ENCODE measurements at regions not wholly inside any gene's neighbourhood (a gene's known extent, or its start where the extent isn't known, plus 50 kb on each side); places are given as distances from the start of the nearest gene placed in this dataset.

GRCh38 chr10:10942441-10942840 lies 75.2 kb upstream of the CELF2 start:
- DNase-seq (ENCODE audit: insufficient read length) (no peak), FAIRE-seq (no peak)
- TF ChIP-seq POLR2A (IDR thresholded peaks at IDR 0.05; ENCODE audit: low read depth, low read length): no peak
- no peak for TF ChIP-seq TAF1 (IDR thresholded peaks at IDR 0.05; ENCODE audit: borderline replicate concordance, low read depth, low read length)
- no peak for TF ChIP-seq POLR2AphosphoS5 (IDR thresholded peaks at IDR 0.05; ENCODE audit: low read depth, low read length)

GRCh38 chr10:10946081-10946480 lies 71.6 kb upstream of the CELF2 start:
- DNase-seq (ENCODE audit: insufficient read length) (no peak), FAIRE-seq (no peak)
- TF ChIP-seq POLR2AphosphoS5 (IDR thresholded peaks at IDR 0.05; ENCODE audit: low read depth, low read length) (no peak), POLR2A (IDR thresholded peaks at IDR 0.05; ENCODE audit: low read depth, low read length) (no peak), TAF1 (IDR thresholded peaks at IDR 0.05; ENCODE audit: borderline replicate concordance, low read depth, low read length) (no peak)

- TF ChIP-seq POLR2A (IDR thresholded peaks at IDR 0.05; ENCODE audit: low read depth, low read length): no peak
- TF ChIP-seq TAF1 (IDR thresholded peaks at IDR 0.05; ENCODE audit: borderline replicate concordance, low read depth, low read length): no peak
- TF ChIP-seq POLR2AphosphoS5 (IDR thresholded peaks at IDR 0.05; ENCODE audit: low read depth, low read length): no peak
- DNase-seq (ENCODE audit: insufficient read length) (no peak), FAIRE-seq (no peak)
Measured at GRCh38 chr10:10946801-10947200, 70.9 kb upstream of the CELF2 start.

GRCh38 chr10:10951675-10952074 lies 66.0 kb upstream of the CELF2 start:
- DNase-seq (ENCODE audit: insufficient read length) (no peak), FAIRE-seq (no peak)
- no peak for TF ChIP-seq POLR2A (IDR thresholded peaks at IDR 0.05; ENCODE audit: low read depth, low read length)
- no peak for TF ChIP-seq TAF1 (IDR thresholded peaks at IDR 0.05; ENCODE audit: borderline replicate concordance, low read depth, low read length)
- no peak for TF ChIP-seq POLR2AphosphoS5 (IDR thresholded peaks at IDR 0.05; ENCODE audit: low read depth, low read length)

- TF ChIP-seq POLR2AphosphoS5 (IDR thresholded peaks at IDR 0.05; ENCODE audit: low read depth, low read length) (no peak), POLR2A (IDR thresholded peaks at IDR 0.05; ENCODE audit: low read depth, low read length) (no peak), TAF1 (IDR thresholded peaks at IDR 0.05; ENCODE audit: borderline replicate concordance, low read depth, low read length) (no peak)
- FAIRE-seq (no peak), DNase-seq (ENCODE audit: insufficient read length) (no peak)
Measured at GRCh38 chr10:10952800-10953199, 64.9 kb upstream of the CELF2 start.

GRCh38 chr10:10956681-10957542 lies 60.8 kb upstream of the CELF2 start:
- TF ChIP-seq TAF1 (IDR thresholded peaks at IDR 0.05; ENCODE audit: borderline replicate concordance, low read depth, low read length) (no peak), POLR2AphosphoS5 (IDR thresholded peaks at IDR 0.05; ENCODE audit: low read depth, low read length) (no peak), POLR2A (IDR thresholded peaks at IDR 0.05; ENCODE audit: low read depth, low read length) (no peak)
- DNase-seq (ENCODE audit: insufficient read length) (no peak), FAIRE-seq (no peak)

GRCh38 chr10:10958041-10958440 lies 59.6 kb upstream of the CELF2 start:
- FAIRE-seq (no peak), DNase-seq (ENCODE audit: insufficient read length) (no peak)
- TF ChIP-seq POLR2A (IDR thresholded peaks at IDR 0.05; ENCODE audit: low read depth, low read length) (no peak), TAF1 (IDR thresholded peaks at IDR 0.05; ENCODE audit: borderline replicate concordance, low read depth, low read length) (no peak), POLR2AphosphoS5 (IDR thresholded peaks at IDR 0.05; ENCODE audit: low read depth, low read length) (no peak)

GRCh38 chr10:10959666-10960065 lies 58.0 kb upstream of the CELF2 start:
- TF ChIP-seq TAF1 (IDR thresholded peaks at IDR 0.05; ENCODE audit: borderline replicate concordance, low read depth, low read length): no peak
- no peak for TF ChIP-seq POLR2AphosphoS5 (IDR thresholded peaks at IDR 0.05; ENCODE audit: low read depth, low read length)
- no peak for TF ChIP-seq POLR2A (IDR thresholded peaks at IDR 0.05; ENCODE audit: low read depth, low read length)
- DNase-seq (ENCODE audit: insufficient read length) (no peak), FAIRE-seq (no peak)

- DNase-seq (ENCODE audit: insufficient read length): no peak
- no peak for FAIRE-seq
- TF ChIP-seq POLR2AphosphoS5 (IDR thresholded peaks at IDR 0.05; ENCODE audit: low read depth, low read length) (no peak), POLR2A (IDR thresholded peaks at IDR 0.05; ENCODE audit: low read depth, low read length) (no peak), TAF1 (IDR thresholded peaks at IDR 0.05; ENCODE audit: borderline replicate concordance, low read depth, low read length) (no peak)
Measured at GRCh38 chr10:10960534-10960933, 57.1 kb upstream of the CELF2 start.

- DNase-seq (ENCODE audit: insufficient read length) (no peak), FAIRE-seq (no peak)
- no peak for TF ChIP-seq TAF1 (IDR thresholded peaks at IDR 0.05; ENCODE audit: borderline replicate concordance, low read depth, low read length)
Measured at GRCh38 chr10:10961072-10961471, 56.6 kb upstream of the CELF2 start.

GRCh38 chr10:10967029-10967428 lies 50.6 kb upstream of the CELF2 start:
- FAIRE-seq (no peak), DNase-seq (ENCODE audit: insufficient read length) (no peak)
- TF ChIP-seq POLR2A (IDR thresholded peaks at IDR 0.05; ENCODE audit: low read depth, low read length) (no peak), POLR2AphosphoS5 (IDR thresholded peaks at IDR 0.05; ENCODE audit: low read depth, low read length) (no peak), TAF1 (IDR thresholded peaks at IDR 0.05; ENCODE audit: borderline replicate concordance, low read depth, low read length) (no peak)

GRCh38 chr10:10967581-10968256 lies 50.0 kb upstream of the CELF2 start:
- FAIRE-seq (no peak), DNase-seq (ENCODE audit: insufficient read length) (no peak)
- no peak for TF ChIP-seq POLR2A (IDR thresholded peaks at IDR 0.05; ENCODE audit: low read depth, low read length)
